Body of pancreas (tissue), 4 donors: ENCODE measurements at regions not wholly inside any gene's neighbourhood (a gene's known extent, or its start where the extent isn't known, plus 50 kb on each side); places are given as distances from the start of the nearest gene placed in this dataset.

ENCODE experiments used
- POLR2A ChIP-seq, 3 donors: fragments of 450-650 bp; IDR thresholded peaks; one replicate each; pipeline ENCODE4 v1.6.1; 2016; ENCODE audit warnings: antibody characterized with exemption in 3 of 3, mild to moderate bottlenecking in 2 of 3
- TF ChIP-seq, protein P1 (sequence below), 7 experiments: fragments of 450-650 bp in 4 of 7; fragments of 200-600 bp in 3 of 7; sonication (generic) in 3 of 7; IDR thresholded peaks; one replicate each; pipeline ENCODE4 v1.5.1; 2016 to 2019; ENCODE audit warnings: antibody characterized with exemption in 7 of 7

DNA sequence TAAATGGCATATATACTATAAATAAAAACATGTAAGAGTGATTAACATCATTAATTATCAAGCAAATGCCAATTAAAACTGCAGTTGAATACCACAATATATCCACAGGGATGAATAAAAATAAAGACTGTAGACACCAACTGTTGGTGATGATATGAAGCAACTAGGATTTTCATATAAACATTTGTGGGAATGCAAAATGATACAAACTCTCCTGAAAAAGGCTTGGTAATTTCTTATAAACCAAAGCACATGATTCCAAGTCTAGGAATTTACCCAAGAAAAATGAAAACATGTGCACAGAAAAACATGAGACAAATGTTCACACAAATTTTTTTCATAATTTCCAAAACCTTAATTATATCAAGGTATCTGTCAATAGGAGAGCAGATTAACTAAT, 448.1 kb downstream of the ETV1 start:
- TF ChIP-seq, protein P1, sequence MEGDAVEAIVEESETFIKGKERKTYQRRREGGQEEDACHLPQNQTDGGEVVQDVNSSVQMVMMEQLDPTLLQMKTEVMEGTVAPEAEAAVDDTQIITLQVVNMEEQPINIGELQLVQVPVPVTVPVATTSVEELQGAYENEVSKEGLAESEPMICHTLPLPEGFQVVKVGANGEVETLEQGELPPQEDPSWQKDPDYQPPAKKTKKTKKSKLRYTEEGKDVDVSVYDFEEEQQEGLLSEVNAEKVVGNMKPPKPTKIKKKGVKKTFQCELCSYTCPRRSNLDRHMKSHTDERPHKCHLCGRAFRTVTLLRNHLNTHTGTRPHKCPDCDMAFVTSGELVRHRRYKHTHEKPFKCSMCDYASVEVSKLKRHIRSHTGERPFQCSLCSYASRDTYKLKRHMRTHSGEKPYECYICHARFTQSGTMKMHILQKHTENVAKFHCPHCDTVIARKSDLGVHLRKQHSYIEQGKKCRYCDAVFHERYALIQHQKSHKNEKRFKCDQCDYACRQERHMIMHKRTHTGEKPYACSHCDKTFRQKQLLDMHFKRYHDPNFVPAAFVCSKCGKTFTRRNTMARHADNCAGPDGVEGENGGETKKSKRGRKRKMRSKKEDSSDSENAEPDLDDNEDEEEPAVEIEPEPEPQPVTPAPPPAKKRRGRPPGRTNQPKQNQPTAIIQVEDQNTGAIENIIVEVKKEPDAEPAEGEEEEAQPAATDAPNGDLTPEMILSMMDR (IDR thresholded peaks at IDR 0.05): no peak
- TF ChIP-seq POLR2A (IDR thresholded peaks at IDR 0.05): no peak
